Activated CD4-positive, CD25-positive, alpha-beta regulatory T cell treated with anti-CD3 and anti-CD28 coated beads, Interleukin-2, amount 50 U/mL, for 16 hours (primary cell): ENCODE measurements at regions not wholly inside any gene's neighbourhood (a gene's known extent, or its start where the extent isn't known, plus 50 kb on each side); places are given as distances from the start of the nearest gene placed in this dataset.

Experiments
- DNase-seq: peaks from one replicate; pipeline ENCODE4 v3.0.0-alpha.2; 2020; ENCODE audit warnings: low read depth, low spot score

- DNase-seq = no peak
Observed at GRCh38 chr5:40284863-40285262, 394.9 kb upstream of the PTGER4 start.

GRCh38 chr5:40278881-40279280, 400.8 kb upstream of the PTGER4 start:
- no peak for DNase-seq

- no peak for DNase-seq
Observed at GRCh38 chr5:40277161-40277906, 402.4 kb upstream of the PTGER4 start.

GRCh38 chr5:40276426-40277102, 403.2 kb upstream of the PTGER4 start:
- DNase-seq = no peak

GRCh38 chr5:40274568-40274967, 405.1 kb upstream of the PTGER4 start:
- no peak for DNase-seq

- DNase-seq = no peak
Observed at GRCh38 chr5:40273936-40274335, 405.8 kb upstream of the PTGER4 start.

- DNase-seq = no peak
Observed at GRCh38 chr5:40271476-40271875, 408.2 kb upstream of the PTGER4 start.

- DNase-seq = no peak
Observed at GRCh38 chr5:40270274-40270845, 409.4 kb upstream of the PTGER4 start.

GRCh38 chr5:40268088-40268487, 411.6 kb upstream of the PTGER4 start:
- no peak for DNase-seq

- no peak for DNase-seq
Observed at GRCh38 chr5:40266952-40267351, 412.8 kb upstream of the PTGER4 start.

GRCh38 chr5:40261984-40262383, 417.7 kb upstream of the PTGER4 start:
- DNase-seq = no peak

GRCh38 chr5:40260361-40260760, 419.4 kb upstream of the PTGER4 start:
- no peak for DNase-seq

- no peak for DNase-seq
Observed at GRCh38 chr5:40258222-40258621, 421.5 kb upstream of the PTGER4 start.

GRCh38 chr5:40240671-40241070, 439.0 kb upstream of the PTGER4 start:
- no peak for DNase-seq

- no peak for DNase-seq
Observed at GRCh38 chr5:40240111-40240510, 439.6 kb upstream of the PTGER4 start.

GRCh38 chr5:40238066-40238745, 441.5 kb upstream of the PTGER4 start:
- DNase-seq = no peak

- no peak for DNase-seq
Observed at GRCh38 chr5:40235471-40236400, 444.0 kb upstream of the PTGER4 start.

- DNase-seq = no peak
Observed at GRCh38 chr5:40233268-40233667, 446.4 kb upstream of the PTGER4 start.

- DNase-seq = no peak
Observed at GRCh38 chr5:40227931-40228330, 451.8 kb upstream of the PTGER4 start.

- DNase-seq = no peak
Observed at GRCh38 chr5:40227366-40227765, 452.3 kb upstream of the PTGER4 start.

GRCh38 chr5:40226906-40227305, 452.8 kb upstream of the PTGER4 start:
- DNase-seq = no peak
